Neutrophil (primary cell): ENCODE measurements at regions not wholly inside any gene's neighbourhood (a gene's known extent, or its start where the extent isn't known, plus 50 kb on each side); places are given as distances from the start of the nearest gene placed in this dataset.

ENCODE experiments used
- H3K27ac ChIP-seq: fragments of 200-600 bp; sonication (generic); 2 replicates; pipeline ENCODE4 v1.5.1; 2016; ENCODE audit warnings: mild to moderate bottlenecking, moderate library complexity
- H3K27me3 ChIP-seq: fragments of 200-600 bp; sonication (generic); 2 replicates; pipeline ENCODE4 v1.6.0; 2016; ENCODE audit warnings: mild to moderate bottlenecking
- H3K36me3 ChIP-seq: fragments of 200-600 bp; sonication (generic); 2 replicates; pipeline ENCODE4 v1.5.1; 2017
- H3K4me1 ChIP-seq, 2 experiments: fragments of 200-600 bp in 1 of 2; sonication (generic) in 1 of 2; 1 replicate in 1 of 2; 2 replicates in 1 of 2; pipeline versions ENCODE4 v1.5.1 to v1.6.1; 2013 to 2016; ENCODE audit warnings: low read depth in 1 of 2, low read length in 1 of 2, mild to moderate bottlenecking in 1 of 2, moderate library complexity in 1 of 2; ENCODE audit not compliant: control insufficient read depth in 1 of 2, insufficient read depth in 1 of 2
- H3K4me3 ChIP-seq, 2 experiments: fragments of 200-600 bp in 1 of 2; sonication (generic) in 1 of 2; 1 replicate in 1 of 2; 2 replicates in 1 of 2; pipeline ENCODE4 v1.5.1; 2013 to 2016; ENCODE audit warnings: low read depth in 1 of 2, low read length in 1 of 2, mild to moderate bottlenecking in 1 of 2, moderate library complexity in 1 of 2
- H3K9me3 ChIP-seq: fragments of 200-600 bp; sonication (generic); 2 replicates; pipeline ENCODE4 v1.5.1; 2016
- CTCF ChIP-seq: fragments of 200-600 bp; sonication (generic); IDR thresholded peaks from 2 replicates; pipeline ENCODE4 v1.5.1; 2016; ENCODE audit warnings: antibody characterized with exemption

DNA sequence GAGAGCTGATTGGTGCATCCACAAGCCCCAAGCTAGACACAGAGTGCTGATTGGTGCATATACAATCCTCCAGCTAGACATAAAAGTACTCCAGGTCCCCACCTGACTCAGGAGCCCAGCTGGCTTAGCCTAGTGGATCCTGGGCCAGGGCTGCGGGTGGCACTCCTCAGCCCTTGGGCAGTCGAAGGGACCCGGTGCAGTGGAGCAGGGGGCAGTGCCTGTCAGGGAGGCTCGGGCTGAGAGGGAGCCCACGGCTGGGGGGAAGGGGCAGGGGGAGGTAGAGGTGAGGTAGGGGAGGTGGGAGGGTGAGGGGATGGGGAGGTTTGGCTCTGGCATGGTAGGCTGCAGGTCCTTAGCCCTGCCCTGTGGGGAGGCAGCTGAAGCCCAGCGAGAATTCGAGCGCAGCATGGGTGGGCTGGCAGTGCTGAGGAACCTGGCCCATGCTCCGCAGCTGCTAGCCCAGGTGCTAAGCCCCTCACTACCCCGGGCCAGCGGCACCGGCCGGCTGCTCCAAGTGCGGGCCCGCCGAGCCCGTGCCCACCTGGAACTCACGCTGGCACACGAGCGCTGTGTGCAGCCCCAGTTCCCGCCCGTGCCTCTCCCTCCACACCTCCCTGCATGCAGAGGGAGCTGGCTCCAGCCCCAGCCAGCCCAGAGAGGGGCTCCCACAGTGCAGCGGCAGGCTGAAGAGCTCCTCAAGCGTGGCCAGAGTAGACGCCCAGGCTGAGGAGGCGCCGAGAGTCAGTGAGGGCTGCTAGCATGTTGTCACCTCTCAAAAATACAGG lies 742.8 kb downstream of the FAM181B start:
- Histone ChIP-seq H3K36me3 (no peaks in the 10 kb centered on the region), H3K4me3 (no peak overlapping the region), H3K4me1 (no peaks in the 10 kb centered on the region), H3K27me3 (no peaks in the 10 kb centered on the region), H3K27ac (no peak overlapping the region), H3K9me3 (no peaks in the 10 kb centered on the region)
- TF ChIP-seq CTCF: no peak

DNA sequence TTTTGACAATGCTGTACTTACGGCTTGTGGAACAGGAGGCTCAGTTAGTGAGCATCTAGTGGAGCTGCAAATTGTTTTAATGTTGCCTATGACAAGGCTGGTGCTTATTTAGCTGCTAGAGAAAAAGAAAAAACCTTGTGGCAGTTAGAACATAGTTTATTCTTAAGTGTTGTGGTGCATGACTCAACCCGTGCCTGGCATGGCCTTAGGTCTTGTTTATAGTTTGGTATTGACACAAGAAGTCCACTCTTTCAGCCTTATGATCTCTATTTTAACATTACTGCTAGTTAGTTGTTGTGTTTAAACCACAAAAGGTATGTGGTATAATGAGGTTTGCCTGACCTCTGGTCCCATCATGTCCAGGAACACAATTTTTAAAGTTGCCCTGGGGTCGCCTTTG lies 744.6 kb downstream of the FAM181B start:
- no peak for TF ChIP-seq CTCF
- H3K27me3 ChIP-seq: no peaks in the 10 kb centered on the region
- no peaks in the 10 kb centered on the region for H3K9me3 ChIP-seq
- H3K4me3 ChIP-seq: no peak overlapping the region
- H3K36me3 ChIP-seq: no peaks in the 10 kb centered on the region
- no peak overlapping the region for H3K27ac ChIP-seq
- H3K4me1 ChIP-seq: no peaks in the 10 kb centered on the region

- H3K9me3 ChIP-seq: no peaks in the 10 kb centered on the region
- H3K27ac ChIP-seq: no peak overlapping the region
- no peaks in the 10 kb centered on the region for H3K27me3 ChIP-seq
These were observed 745.7 kb downstream of the FAM181B start for GRCh38 chr11:81987829-81988472.

GRCh38 chr11:81986556-81987161 lies 747.0 kb downstream of the FAM181B start:
- Histone ChIP-seq H3K9me3 (no peaks in the 10 kb centered on the region), H3K27me3 (no peaks in the 10 kb centered on the region), H3K36me3 (no peaks in the 10 kb centered on the region), H3K4me3 (no peak overlapping the region), H3K27ac (no peak overlapping the region), H3K4me1 (no peaks in the 10 kb centered on the region)
- TF ChIP-seq CTCF: no peak

More at GRCh38 chr11:81987829-81988472, 745.7 kb downstream of the FAM181B start:
- no peaks in the 10 kb centered on the region for H3K36me3 ChIP-seq
- no peak overlapping the region for H3K4me3 ChIP-seq
- no peak for TF ChIP-seq CTCF
- no peaks in the 10 kb centered on the region for H3K4me1 ChIP-seq

DNA sequence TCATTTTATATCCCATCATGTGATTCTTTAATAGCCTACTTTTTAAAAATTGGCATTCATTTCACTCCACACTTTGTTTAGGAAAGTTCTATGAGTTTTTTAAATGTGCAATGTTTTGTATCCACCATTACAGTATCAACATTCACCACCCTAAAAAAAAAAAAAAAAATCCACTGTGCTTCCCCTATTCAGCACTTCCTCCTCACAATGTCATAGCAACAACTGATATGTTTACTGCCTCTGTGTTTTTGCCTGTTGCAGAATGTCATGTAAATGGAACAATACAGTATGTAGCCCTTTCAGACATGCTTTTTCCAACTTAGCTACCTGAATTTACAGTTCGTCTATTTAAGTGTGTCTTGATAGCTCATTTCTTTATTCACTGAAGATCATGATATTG lies 754.2 kb downstream of the FAM181B start:
- Histone ChIP-seq H3K27ac (no peak overlapping the region), H3K4me1 (no peaks in the 10 kb centered on the region), H3K36me3 (no peaks in the 10 kb centered on the region), H3K4me3 (no peak overlapping the region), H3K27me3 (no peaks in the 10 kb centered on the region), H3K9me3 (no peaks in the 10 kb centered on the region)
- no peak for TF ChIP-seq CTCF
